ENCODE measurements at regions not wholly inside any gene's neighbourhood (a gene's known extent, or its start where the extent isn't known, plus 50 kb on each side); places are given as distances from the start of the nearest gene placed in this dataset.

DNA sequence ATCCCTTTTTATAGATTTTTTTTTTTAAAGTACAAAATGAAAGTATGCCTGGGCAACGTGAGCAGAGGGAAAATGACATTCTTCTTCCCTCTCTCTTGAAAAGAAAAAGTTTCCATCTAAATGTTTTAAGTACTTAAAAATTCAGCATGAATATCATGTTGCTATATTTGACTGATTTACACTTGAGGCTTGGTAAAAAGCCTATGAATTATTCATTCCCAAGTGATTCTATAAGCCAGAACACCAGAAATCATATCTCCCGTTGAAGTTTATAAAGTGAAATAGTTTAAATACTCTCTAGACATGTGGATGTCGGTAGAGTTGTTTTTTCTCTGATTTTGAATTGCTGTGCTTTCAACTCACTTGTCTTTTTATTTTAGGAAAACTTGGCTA is 276.2 kb upstream of the RARB start:
- Histone ChIP-seq H3K36me3 (ENCODE audit: control insufficient read depth, insufficient read depth, low read length) (no peaks in the 10 kb centered on the region), H3K27ac (ENCODE audit: low read length) (no peak overlapping the region), H3K4me3 (ENCODE audit: low read depth in 2 of 2, low read length in 2 of 2) (no peak overlapping the region), H3K4me1 (ENCODE audit: control insufficient read depth, insufficient read depth, low read length) (no peaks in the 10 kb centered on the region), H3K9me3 (ENCODE audit: control insufficient read depth, insufficient read depth, low read depth, low read length) (no peaks in the 10 kb centered on the region), H3K27me3 (ENCODE audit: control insufficient read depth, insufficient read depth, low read length) (no peaks in the 10 kb centered on the region)
- DNase-seq (ENCODE audit: low read depth, low spot score) (no peak), ATAC-seq (no peak)
- no TSS peak for BruUV-seq (replicated peaks)
- in situ Hi-C loops (cut with HindIII; ENCODE audit: low pct_unique_long_range_greater_than_20kb, low sequenced_read_pairs) (no loop called here), intact Hi-C loops (cut with micrococcal nuclease; ENCODE audit: unreplicated experiment) (no loop called here)
- ChIA-PET CTCF (no interaction called here), POLR2A (no interaction called here)
- TF ChIP-seq TCF7L2 (IDR thresholded peaks at IDR 0.05; ENCODE audit: low read depth, low read length) (no peak), POLR2AphosphoS5 (IDR thresholded peaks at IDR 0.05; ENCODE audit: low read depth, low read length) (no peak), SIN3A (IDR thresholded peaks at IDR 0.05; ENCODE audit: borderline replicate concordance, insufficient read depth, low read depth, low read length) (no peak)
- TF ChIP-seq, protein P1, sequence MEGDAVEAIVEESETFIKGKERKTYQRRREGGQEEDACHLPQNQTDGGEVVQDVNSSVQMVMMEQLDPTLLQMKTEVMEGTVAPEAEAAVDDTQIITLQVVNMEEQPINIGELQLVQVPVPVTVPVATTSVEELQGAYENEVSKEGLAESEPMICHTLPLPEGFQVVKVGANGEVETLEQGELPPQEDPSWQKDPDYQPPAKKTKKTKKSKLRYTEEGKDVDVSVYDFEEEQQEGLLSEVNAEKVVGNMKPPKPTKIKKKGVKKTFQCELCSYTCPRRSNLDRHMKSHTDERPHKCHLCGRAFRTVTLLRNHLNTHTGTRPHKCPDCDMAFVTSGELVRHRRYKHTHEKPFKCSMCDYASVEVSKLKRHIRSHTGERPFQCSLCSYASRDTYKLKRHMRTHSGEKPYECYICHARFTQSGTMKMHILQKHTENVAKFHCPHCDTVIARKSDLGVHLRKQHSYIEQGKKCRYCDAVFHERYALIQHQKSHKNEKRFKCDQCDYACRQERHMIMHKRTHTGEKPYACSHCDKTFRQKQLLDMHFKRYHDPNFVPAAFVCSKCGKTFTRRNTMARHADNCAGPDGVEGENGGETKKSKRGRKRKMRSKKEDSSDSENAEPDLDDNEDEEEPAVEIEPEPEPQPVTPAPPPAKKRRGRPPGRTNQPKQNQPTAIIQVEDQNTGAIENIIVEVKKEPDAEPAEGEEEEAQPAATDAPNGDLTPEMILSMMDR (IDR thresholded peaks at IDR 0.05): no peak
- TF ChIP-seq, protein P2, sequence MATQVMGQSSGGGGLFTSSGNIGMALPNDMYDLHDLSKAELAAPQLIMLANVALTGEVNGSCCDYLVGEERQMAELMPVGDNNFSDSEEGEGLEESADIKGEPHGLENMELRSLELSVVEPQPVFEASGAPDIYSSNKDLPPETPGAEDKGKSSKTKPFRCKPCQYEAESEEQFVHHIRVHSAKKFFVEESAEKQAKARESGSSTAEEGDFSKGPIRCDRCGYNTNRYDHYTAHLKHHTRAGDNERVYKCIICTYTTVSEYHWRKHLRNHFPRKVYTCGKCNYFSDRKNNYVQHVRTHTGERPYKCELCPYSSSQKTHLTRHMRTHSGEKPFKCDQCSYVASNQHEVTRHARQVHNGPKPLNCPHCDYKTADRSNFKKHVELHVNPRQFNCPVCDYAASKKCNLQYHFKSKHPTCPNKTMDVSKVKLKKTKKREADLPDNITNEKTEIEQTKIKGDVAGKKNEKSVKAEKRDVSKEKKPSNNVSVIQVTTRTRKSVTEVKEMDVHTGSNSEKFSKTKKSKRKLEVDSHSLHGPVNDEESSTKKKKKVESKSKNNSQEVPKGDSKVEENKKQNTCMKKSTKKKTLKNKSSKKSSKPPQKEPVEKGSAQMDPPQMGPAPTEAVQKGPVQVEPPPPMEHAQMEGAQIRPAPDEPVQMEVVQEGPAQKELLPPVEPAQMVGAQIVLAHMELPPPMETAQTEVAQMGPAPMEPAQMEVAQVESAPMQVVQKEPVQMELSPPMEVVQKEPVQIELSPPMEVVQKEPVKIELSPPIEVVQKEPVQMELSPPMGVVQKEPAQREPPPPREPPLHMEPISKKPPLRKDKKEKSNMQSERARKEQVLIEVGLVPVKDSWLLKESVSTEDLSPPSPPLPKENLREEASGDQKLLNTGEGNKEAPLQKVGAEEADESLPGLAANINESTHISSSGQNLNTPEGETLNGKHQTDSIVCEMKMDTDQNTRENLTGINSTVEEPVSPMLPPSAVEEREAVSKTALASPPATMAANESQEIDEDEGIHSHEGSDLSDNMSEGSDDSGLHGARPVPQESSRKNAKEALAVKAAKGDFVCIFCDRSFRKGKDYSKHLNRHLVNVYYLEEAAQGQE (IDR thresholded peaks at IDR 0.05; ENCODE audit: insufficient read depth in 1 of 2, low read depth in 2 of 2, low read length in 1 of 2): no peak

DNA sequence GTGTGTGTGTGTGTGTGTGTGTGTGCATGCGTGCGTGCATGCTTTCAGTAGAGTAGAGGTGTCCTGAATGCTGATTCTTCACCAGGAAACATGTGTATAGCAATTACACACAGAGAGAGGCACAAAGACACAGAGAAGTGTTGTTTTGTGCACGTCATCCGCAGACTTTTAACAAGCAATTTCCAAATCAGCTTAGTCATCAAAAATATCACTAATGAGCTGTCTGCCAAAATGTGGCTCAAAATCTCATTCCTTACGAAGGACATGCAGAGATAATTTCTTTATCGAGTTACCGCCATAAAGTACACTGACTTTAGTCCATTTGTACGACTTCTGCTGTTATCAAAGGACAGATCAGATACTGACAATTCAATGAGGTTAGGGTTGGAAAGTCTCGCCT is 274.9 kb upstream of the RARB start:
- Histone ChIP-seq H3K27me3 (ENCODE audit: control insufficient read depth, insufficient read depth, low read length) (no peaks in the 10 kb centered on the region), H3K4me3 (ENCODE audit: low read depth in 2 of 2, low read length in 2 of 2) (no peak overlapping the region), H3K9me3 (ENCODE audit: control insufficient read depth, insufficient read depth, low read depth, low read length) (no peaks in the 10 kb centered on the region), H3K4me1 (ENCODE audit: control insufficient read depth, insufficient read depth, low read length) (no peaks in the 10 kb centered on the region), H3K36me3 (ENCODE audit: control insufficient read depth, insufficient read depth, low read length) (no peaks in the 10 kb centered on the region), H3K27ac (ENCODE audit: low read length) (no peak overlapping the region)
- DNase-seq (ENCODE audit: low read depth, low spot score) (no peak), ATAC-seq (no peak)
- in situ Hi-C loops (cut with HindIII; ENCODE audit: low pct_unique_long_range_greater_than_20kb, low sequenced_read_pairs) (no loop called here), intact Hi-C loops (cut with micrococcal nuclease; ENCODE audit: unreplicated experiment) (no loop called here)
- CTCF ChIA-PET: no interaction called here
- TF ChIP-seq, protein P1 (IDR thresholded peaks at IDR 0.05): no peak
- TF ChIP-seq SIN3A (IDR thresholded peaks at IDR 0.05; ENCODE audit: borderline replicate concordance, insufficient read depth, low read depth, low read length) (no peak), POLR2AphosphoS5 (IDR thresholded peaks at IDR 0.05; ENCODE audit: low read depth, low read length) (no peak), TCF7L2 (IDR thresholded peaks at IDR 0.05; ENCODE audit: low read depth, low read length) (no peak)
- TF ChIP-seq, protein P2 (IDR thresholded peaks at IDR 0.05; ENCODE audit: insufficient read depth in 1 of 2, low read depth in 2 of 2, low read length in 1 of 2): no peak
- no TSS peak for BruUV-seq (replicated peaks)
- POLR2A ChIA-PET: no interaction called here
